OCI-LY1 (cell line): ENCODE measurements at regions not wholly inside any gene's neighbourhood (a gene's known extent, or its start where the extent isn't known, plus 50 kb on each side); places are given as distances from the start of the nearest gene placed in this dataset.

ENCODE experiments used
- H2AFZ ChIP-seq: fragments of 200-600 bp; sonication (generic), shearing (Covaris generic); 2 replicates; pipeline ENCODE4 v1.6.0; 2014; ENCODE audit warnings: antibody characterized with exemption, mild to moderate bottlenecking, low read length
- H3F3A ChIP-seq: fragments of 200-600 bp; sonication (generic), shearing (Covaris generic); 2 replicates; pipeline ENCODE4 v1.6.0; 2014; ENCODE audit warnings: mild to moderate bottlenecking, antibody characterized with exemption, low read length, moderate library complexity; ENCODE audit not compliant: insufficient read depth
- H3K27ac ChIP-seq: fragments of 200-600 bp; sonication (generic); 2 replicates; pipeline ENCODE4 v1.5.1; 2014; ENCODE audit warnings: low read length, mixed run types, mild to moderate bottlenecking, low read depth; ENCODE audit not compliant: poor library complexity, severe bottlenecking
- H3K27me3 ChIP-seq: fragments of 200-600 bp; sonication (generic); 2 replicates; pipeline ENCODE4 v1.6.0; 2014; ENCODE audit warnings: antibody characterized with exemption, mild to moderate bottlenecking, low read length, moderate library complexity; ENCODE audit not compliant: insufficient read depth
- H3K36me3 ChIP-seq: fragments of 200-600 bp; sonication (generic); 2 replicates; pipeline ENCODE4 v1.6.1; 2014; ENCODE audit warnings: mild to moderate bottlenecking, antibody characterized with exemption, low read length, moderate library complexity, mixed read lengths; ENCODE audit not compliant: insufficient read depth
- H3K4me1 ChIP-seq: fragments of 200-600 bp; sonication (generic); 2 replicates; pipeline ENCODE4 v1.5.1; 2014; ENCODE audit warnings: mild to moderate bottlenecking, low read length, moderate library complexity; ENCODE audit not compliant: insufficient read depth, severe bottlenecking
- H3K4me2 ChIP-seq: fragments of 200-600 bp; sonication (generic), shearing (Covaris generic); 2 replicates; pipeline ENCODE4 v1.6.1; 2014; ENCODE audit warnings: low read length
- H3K4me3 ChIP-seq: fragments of 200-600 bp; sonication (generic); 2 replicates; pipeline ENCODE4 v1.5.1; 2014; ENCODE audit warnings: low read length, low read depth, mild to moderate bottlenecking, mixed read lengths; ENCODE audit not compliant: poor library complexity, severe bottlenecking
- H3K79me2 ChIP-seq: fragments of 200-600 bp; shearing (Covaris generic); 2 replicates; pipeline ENCODE4 v1.6.1; 2016; ENCODE audit warnings: mixed run types, low read length, mixed read lengths; ENCODE audit not compliant: insufficient read depth
- H3K9ac ChIP-seq: fragments of 200-600 bp; sonication (generic), shearing (Covaris generic); 2 replicates; pipeline ENCODE4 v1.6.1; 2014; ENCODE audit warnings: mild to moderate bottlenecking, low read length, mixed read lengths
- H3K9me2 ChIP-seq: fragments of 200-600 bp; sonication (generic), shearing (Covaris generic); 2 replicates; pipeline ENCODE4 v1.6.1; 2014; ENCODE audit warnings: low read depth, mild to moderate bottlenecking, low read length, mixed read lengths
- H3K9me3 ChIP-seq: fragments of 200-600 bp; shearing (Covaris generic); 2 replicates; pipeline ENCODE4 v1.6.1; 2014; ENCODE audit warnings: low read length, mixed read lengths
- H4K20me1 ChIP-seq: fragments of 200-600 bp; sonication (generic), shearing (Covaris generic); 2 replicates; pipeline ENCODE4 v1.6.0; 2016; ENCODE audit warnings: mild to moderate bottlenecking, low read length; ENCODE audit not compliant: insufficient read depth
- EZH2 ChIP-seq: fragments of 200-600 bp; sonication (generic), shearing (Covaris generic); IDR thresholded peaks from 2 replicates; pipeline ENCODE4 v1.8.0; 2017; ENCODE audit warnings: borderline replicate concordance, mixed run types, mild to moderate bottlenecking, antibody characterized with exemption, low read length, moderate library complexity, mixed read lengths
- TF ChIP-seq, protein P1 (sequence below): fragments of 200-600 bp; sonication (generic), shearing (Covaris generic); IDR thresholded peaks from 2 replicates; pipeline ENCODE4 v1.5.1; 2017; ENCODE audit warnings: mild to moderate bottlenecking, antibody characterized with exemption, low read length, moderate library complexity, mixed read lengths

DNA sequence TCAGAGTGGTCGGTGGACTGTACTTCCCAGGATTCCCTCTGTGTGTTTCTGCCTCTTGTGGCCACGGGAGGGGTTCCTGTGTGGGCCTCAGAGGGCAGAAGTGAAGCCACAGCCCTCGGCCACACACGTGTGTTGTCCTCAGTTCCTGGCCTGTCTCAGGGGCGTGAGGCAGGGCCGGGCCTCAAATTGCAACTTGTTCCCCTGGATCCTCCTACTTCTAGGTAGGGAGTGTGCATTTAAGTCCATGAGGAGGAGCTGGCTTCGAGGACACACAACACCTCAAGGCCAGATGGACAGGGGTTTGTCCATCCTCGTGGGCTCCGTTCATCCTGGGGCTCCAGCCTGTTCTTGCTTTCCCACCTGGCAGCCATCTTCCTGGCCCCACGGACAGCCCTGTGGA, 573.0 kb downstream of the TBC1D22A start:
- Histone ChIP-seq H3K27ac (no peak overlapping the region), H3K4me3 (no peak overlapping the region), H3K4me2 (no peak overlapping the region), H3K9ac (no peak overlapping the region), H3K9me3 (no peaks in the 10 kb centered on the region), H4K20me1 (no peaks in the 10 kb centered on the region), H3F3A (no peaks in the 10 kb centered on the region), H3K27me3 (no peaks in the 10 kb centered on the region), H3K79me2 (no peaks in the 10 kb centered on the region), H3K36me3 (no peaks in the 10 kb centered on the region), H3K4me1 (no peaks in the 10 kb centered on the region), H3K9me2 (no peaks in the 10 kb centered on the region), H2AFZ (no peak overlapping the region)
- no peak for TF ChIP-seq EZH2
- TF ChIP-seq, protein P1, sequence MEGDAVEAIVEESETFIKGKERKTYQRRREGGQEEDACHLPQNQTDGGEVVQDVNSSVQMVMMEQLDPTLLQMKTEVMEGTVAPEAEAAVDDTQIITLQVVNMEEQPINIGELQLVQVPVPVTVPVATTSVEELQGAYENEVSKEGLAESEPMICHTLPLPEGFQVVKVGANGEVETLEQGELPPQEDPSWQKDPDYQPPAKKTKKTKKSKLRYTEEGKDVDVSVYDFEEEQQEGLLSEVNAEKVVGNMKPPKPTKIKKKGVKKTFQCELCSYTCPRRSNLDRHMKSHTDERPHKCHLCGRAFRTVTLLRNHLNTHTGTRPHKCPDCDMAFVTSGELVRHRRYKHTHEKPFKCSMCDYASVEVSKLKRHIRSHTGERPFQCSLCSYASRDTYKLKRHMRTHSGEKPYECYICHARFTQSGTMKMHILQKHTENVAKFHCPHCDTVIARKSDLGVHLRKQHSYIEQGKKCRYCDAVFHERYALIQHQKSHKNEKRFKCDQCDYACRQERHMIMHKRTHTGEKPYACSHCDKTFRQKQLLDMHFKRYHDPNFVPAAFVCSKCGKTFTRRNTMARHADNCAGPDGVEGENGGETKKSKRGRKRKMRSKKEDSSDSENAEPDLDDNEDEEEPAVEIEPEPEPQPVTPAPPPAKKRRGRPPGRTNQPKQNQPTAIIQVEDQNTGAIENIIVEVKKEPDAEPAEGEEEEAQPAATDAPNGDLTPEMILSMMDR, result no peak

DNA sequence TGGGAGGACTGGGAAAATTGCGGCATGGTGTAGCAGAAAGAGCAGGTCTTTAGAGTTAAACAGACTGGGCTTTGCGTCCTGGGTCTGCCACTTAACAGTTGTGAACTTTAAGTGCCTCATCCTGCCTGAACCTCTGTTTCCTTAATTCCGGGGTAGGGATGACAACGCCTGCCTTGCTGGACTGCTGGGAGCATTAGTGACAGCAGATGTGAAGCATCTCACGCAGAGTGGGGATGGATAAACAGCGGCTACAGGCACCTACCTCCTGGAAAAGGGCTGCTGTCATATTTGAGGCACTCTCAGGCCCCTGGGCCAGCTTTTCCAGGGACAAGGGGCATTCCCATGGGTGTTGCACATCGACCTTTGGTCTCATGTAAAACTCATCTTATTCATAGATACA, 572.2 kb downstream of the TBC1D22A start:
- H3K4me3 ChIP-seq, result no peak overlapping the region
- no peak overlapping the region for H3K9ac ChIP-seq
- no peak overlapping the region for H3K4me2 ChIP-seq
- no peaks in the 10 kb centered on the region for H3F3A ChIP-seq
- H3K27me3 ChIP-seq, result no peaks in the 10 kb centered on the region
- TF ChIP-seq EZH2, result no peak
- TF ChIP-seq, protein P1, result no peak
- H3K79me2 ChIP-seq, result no peaks in the 10 kb centered on the region
- no peak overlapping the region for H3K27ac ChIP-seq
- no peaks in the 10 kb centered on the region for H4K20me1 ChIP-seq
- H3K9me2 ChIP-seq, result no peaks in the 10 kb centered on the region
- no peaks in the 10 kb centered on the region for H3K4me1 ChIP-seq
- no peaks in the 10 kb centered on the region for H3K9me3 ChIP-seq
- no peaks in the 10 kb centered on the region for H3K36me3 ChIP-seq
- no peak overlapping the region for H2AFZ ChIP-seq

DNA sequence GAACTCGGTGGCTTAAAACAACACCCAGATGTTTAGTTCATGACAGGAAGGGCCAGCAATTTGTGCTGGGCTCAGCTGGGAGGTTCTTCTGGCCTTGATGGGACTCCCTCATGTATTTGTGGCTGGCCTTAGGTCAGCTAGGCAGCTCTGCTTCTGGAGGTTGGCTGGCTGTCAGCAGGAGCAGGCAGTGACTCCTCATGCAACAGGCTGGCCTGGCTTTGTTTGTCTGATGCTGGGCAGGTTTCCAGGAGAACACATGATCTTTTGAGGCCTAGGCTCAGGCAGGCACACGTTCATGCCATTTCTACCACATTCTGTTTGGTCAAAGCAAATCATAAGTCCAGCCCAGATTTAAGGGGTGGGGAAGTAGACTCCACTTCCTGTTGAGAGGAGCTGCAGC, 571.2 kb downstream of the TBC1D22A start:
- Histone ChIP-seq H3K27me3 (no peaks in the 10 kb centered on the region), H3K36me3 (no peaks in the 10 kb centered on the region), H3K9me3 (no peaks in the 10 kb centered on the region), H4K20me1 (no peaks in the 10 kb centered on the region), H3K4me2 (no peak overlapping the region), H3K9ac (no peak overlapping the region), H3K4me1 (no peaks in the 10 kb centered on the region), H3F3A (no peaks in the 10 kb centered on the region), H3K4me3 (no peak overlapping the region), H2AFZ (no peak overlapping the region), H3K27ac (no peak overlapping the region), H3K79me2 (no peaks in the 10 kb centered on the region), H3K9me2 (no peaks in the 10 kb centered on the region)
- TF ChIP-seq, protein P1, result no peak
- no peak for TF ChIP-seq EZH2
